ENCODE measurements at regions not wholly inside any gene's neighbourhood (a gene's known extent, or its start where the extent isn't known, plus 50 kb on each side); places are given as distances from the start of the nearest gene placed in this dataset.

- DNase-seq: no peak
- Mint-ChIP-seq H3K27ac (no peak overlapping the region), H3K9me3 (no peaks in the 10 kb centered on the region), H3K4me1 (ENCODE audit: low read depth) (no peaks in the 10 kb centered on the region), H3K4me3 (no peak overlapping the region), H3K36me3 (ENCODE audit: low read depth) (no peaks in the 10 kb centered on the region), H3K27me3 (ENCODE audit: low read depth) (peaks cover 15% of the 10 kb centered on the region)
- CTCF ChIA-PET: no interaction called here
- intact Hi-C loops (cut with micrococcal nuclease): no loop called here
Observed at GRCh38 chr20:54372313-54372712, 103.1 kb upstream of the DOK5 start.

- intact Hi-C loops (cut with micrococcal nuclease): no loop called here
- H3K27ac Mint-ChIP-seq: no peak overlapping the region
Observed at GRCh38 chr20:54377992-54378773, 97.2 kb upstream of the DOK5 start.

DNA sequence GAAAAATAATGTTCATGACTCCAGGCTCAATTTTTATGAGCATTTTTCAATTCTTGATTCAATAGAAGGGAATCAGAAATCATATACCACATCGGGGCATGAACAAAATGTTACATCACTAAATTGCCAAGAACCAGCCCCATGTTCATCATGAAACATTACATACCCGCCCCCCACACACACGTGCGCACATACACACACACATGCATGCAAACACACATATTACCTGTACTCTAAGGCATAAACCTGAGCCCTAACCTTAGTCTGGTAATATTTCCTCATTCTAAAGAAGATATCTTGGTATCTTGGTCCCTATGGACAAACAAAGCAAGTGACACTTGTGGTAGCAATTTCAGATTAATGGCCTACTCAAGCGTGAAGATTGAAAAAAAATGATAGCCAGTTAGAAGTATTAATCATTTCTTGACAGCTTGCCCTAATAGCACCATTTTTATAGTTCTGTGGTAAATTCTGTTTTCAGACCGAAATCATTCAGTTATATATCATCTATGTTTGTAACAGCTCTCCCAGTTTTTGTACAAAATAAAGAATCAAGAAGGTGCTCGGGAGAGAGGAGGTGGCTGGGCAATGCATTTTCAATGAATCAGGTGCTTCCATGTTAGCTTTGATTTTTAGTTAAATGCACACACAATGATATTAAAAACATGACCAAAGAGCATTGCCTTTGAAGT is 95.4 kb upstream of the DOK5 start:
- Mint-ChIP-seq H3K4me1 (ENCODE audit: low read depth) (no peaks in the 10 kb centered on the region), H3K27me3 (ENCODE audit: low read depth) (peaks cover 40% of the 10 kb centered on the region), H3K27ac (no peak overlapping the region), H3K4me3 (no peak overlapping the region), H3K36me3 (ENCODE audit: low read depth) (peaks cover 4% of the 10 kb centered on the region), H3K9me3 (no peaks in the 10 kb centered on the region)
- intact Hi-C loops (cut with micrococcal nuclease): no loop called here
- DNase-seq: no peak
- CTCF ChIA-PET: interaction anchor here (0.7 kb wide), 1 partner anchor 103 kb away, joined by 3 read pairs; no protein-coding TSS in a partner anchor

More at GRCh38 chr20:54377992-54378773, 97.2 kb upstream of the DOK5 start:
- no peaks in the 10 kb centered on the region for H3K4me1 Mint-ChIP-seq (ENCODE audit: low read depth)
- no peaks in the 10 kb centered on the region for H3K36me3 Mint-ChIP-seq (ENCODE audit: low read depth)
- H3K4me3 Mint-ChIP-seq: no peak overlapping the region
- H3K27me3 Mint-ChIP-seq (ENCODE audit: low read depth): peaks cover 28% of the 10 kb centered on the region
- H3K9me3 Mint-ChIP-seq: no peaks in the 10 kb centered on the region
- no peak for DNase-seq
- CTCF ChIA-PET: interaction anchor here (0.6 to 1.3 kb wide), 3 partner anchors 9 to 227 kb away, joined by 3 read pairs; no protein-coding TSS in a partner anchor

DNA sequence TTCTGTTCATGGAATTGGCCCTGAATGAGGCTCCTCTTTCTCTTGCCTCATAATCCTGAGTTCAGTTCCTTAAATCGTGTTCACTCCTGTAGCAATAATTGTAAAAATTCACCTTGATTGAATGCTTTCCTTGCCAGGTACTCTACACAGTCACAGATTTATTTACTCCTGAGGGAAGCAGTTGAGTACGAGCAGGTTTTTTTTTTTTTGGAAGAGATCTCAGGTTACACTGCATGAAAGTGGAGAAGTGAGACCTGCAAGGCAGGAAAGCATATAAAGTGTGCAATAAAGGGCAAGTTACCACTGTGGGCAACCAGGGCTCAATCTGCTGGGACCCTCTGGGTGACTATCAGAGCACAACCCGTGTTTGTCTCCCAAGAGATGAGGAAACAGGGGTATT is 93.0 kb upstream of the DOK5 start:
- Mint-ChIP-seq H3K36me3 (ENCODE audit: low read depth) (peaks cover 4% of the 10 kb centered on the region), H3K9me3 (no peaks in the 10 kb centered on the region), H3K4me1 (ENCODE audit: low read depth) (no peaks in the 10 kb centered on the region), H3K4me3 (no peak overlapping the region), H3K27ac (no peak overlapping the region), H3K27me3 (ENCODE audit: low read depth) (peaks cover 43% of the 10 kb centered on the region)
- intact Hi-C loops (cut with micrococcal nuclease): no loop called here
- no peak for DNase-seq
- CTCF ChIA-PET: no interaction called here

DNA sequence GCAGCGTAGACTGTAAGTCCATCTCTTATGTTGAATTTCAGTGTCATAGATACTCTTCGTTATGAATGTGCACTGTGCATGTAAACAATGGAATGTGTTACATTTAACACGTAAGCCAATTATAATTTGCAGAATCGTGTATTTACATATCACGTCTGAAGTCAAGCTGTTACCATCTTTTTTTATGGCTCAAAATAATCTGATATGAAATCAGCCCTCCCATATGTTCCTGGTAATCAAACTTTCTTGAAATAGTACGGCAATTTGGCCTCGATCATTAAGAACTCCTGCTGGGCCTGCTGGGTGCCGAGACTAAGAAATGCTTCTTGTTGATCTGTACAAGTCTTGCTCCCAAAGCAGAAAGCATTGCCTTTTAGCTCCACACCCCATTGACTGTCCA is 89.6 kb upstream of the DOK5 start:
- peaks cover 36% of the 10 kb centered on the region for H3K27me3 Mint-ChIP-seq (ENCODE audit: low read depth)
- H3K4me3 Mint-ChIP-seq: no peak overlapping the region
- H3K36me3 Mint-ChIP-seq (ENCODE audit: low read depth): peaks cover 4% of the 10 kb centered on the region
- no peaks in the 10 kb centered on the region for H3K4me1 Mint-ChIP-seq (ENCODE audit: low read depth)
- intact Hi-C loops (cut with micrococcal nuclease): no loop called here
- no peak for DNase-seq
- no peaks in the 10 kb centered on the region for H3K9me3 Mint-ChIP-seq
- H3K27ac Mint-ChIP-seq: no peak overlapping the region
- CTCF ChIA-PET: no interaction called here

DNA sequence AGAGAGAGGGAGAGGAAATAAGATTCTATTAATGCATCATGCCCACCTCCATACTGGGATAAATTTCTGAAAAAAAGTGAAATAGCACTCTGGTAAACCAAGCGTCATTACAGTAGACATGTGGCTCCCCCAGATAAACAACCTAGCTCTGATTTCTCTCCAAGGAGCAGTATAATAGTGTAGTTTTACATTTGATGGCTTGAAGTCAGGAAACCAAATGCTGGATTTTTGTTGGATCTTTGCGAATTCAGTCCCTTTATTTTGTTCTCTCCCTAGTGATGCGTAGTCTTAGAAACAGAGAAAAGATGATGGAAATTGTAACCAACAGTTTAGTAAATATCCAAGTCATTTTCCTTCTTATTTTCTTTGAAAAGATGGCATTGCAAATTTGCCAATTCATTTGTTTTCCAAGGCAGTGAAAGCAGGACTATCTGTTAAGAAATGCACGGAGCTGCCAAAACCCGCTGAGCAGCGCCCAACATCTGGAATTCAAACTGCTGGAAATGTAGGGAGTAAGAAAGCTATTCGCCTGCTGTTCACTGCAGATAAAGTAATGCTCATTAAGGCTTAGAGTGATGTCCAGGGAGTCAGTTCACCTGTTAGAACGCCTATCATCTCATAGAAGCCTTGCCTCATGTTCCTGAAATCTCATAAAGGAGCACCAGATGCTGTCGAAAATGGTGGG is 85.7 kb upstream of the DOK5 start:
- CTCF ChIA-PET: interaction anchor here (0.6 to 0.7 kb wide), 3 partner anchors 167 to 287 kb away, joined by 3 to 4 read pairs (median 3); no protein-coding TSS in a partner anchor
- Mint-ChIP-seq H3K9me3 (no peaks in the 10 kb centered on the region), H3K27ac (no peak overlapping the region), H3K4me3 (no peak overlapping the region), H3K4me1 (ENCODE audit: low read depth) (no peaks in the 10 kb centered on the region), H3K27me3 (ENCODE audit: low read depth) (peaks cover 11% of the 10 kb centered on the region), H3K36me3 (ENCODE audit: low read depth) (no peaks in the 10 kb centered on the region)
- intact Hi-C loops (cut with micrococcal nuclease): no loop called here
- no peak for DNase-seq

DNA sequence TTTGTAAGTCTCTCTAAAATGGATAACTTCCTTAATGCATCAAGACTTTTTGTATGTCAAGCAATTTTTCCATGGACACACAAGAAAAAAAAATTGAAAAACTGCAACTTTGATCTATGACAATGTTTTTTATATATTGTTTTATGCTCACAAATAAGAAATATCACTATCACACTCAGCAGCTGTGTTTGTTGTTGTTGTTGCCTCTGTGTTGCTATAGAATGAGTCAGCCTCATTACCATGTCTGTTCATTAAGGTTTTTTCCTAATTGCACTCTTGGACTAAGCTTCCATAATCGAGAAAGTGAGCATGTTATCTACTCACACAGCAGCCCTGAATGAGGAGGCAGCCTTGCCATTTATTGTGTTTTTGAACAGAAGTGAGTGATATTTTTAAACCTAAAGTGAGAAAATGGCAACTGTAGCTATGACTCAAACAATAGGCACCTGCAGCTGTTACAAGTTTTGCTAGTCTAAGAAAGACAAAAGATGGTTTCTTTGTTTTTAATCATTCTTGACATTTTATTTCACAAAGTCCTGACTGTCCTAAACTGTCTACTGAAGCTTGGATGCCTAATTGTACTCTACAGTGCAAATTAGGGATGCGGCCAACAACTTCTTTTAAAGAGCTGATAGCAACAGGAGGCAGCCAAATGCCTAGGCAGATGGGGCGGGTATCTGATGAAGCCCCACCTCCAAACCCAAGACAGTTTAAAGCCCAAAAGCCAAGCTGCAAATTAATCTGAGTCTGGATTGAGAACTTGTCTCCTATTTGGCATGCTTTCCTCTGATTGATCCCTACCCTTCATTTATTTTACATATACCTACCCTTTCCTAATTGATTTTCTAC is 77.9 kb upstream of the DOK5 start:
- intact Hi-C loops (cut with micrococcal nuclease): no loop called here
- H3K4me3 Mint-ChIP-seq: no peak overlapping the region
- CTCF ChIA-PET: no interaction called here
- peaks cover 2% of the 10 kb centered on the region for H3K36me3 Mint-ChIP-seq (ENCODE audit: low read depth)
- DNase-seq: no peak
- H3K27ac Mint-ChIP-seq: no peak overlapping the region
- H3K4me1 Mint-ChIP-seq (ENCODE audit: low read depth): no peaks in the 10 kb centered on the region
- peaks cover 19% of the 10 kb centered on the region for H3K27me3 Mint-ChIP-seq (ENCODE audit: low read depth)
- peaks cover 2% of the 10 kb centered on the region for H3K9me3 Mint-ChIP-seq

DNA sequence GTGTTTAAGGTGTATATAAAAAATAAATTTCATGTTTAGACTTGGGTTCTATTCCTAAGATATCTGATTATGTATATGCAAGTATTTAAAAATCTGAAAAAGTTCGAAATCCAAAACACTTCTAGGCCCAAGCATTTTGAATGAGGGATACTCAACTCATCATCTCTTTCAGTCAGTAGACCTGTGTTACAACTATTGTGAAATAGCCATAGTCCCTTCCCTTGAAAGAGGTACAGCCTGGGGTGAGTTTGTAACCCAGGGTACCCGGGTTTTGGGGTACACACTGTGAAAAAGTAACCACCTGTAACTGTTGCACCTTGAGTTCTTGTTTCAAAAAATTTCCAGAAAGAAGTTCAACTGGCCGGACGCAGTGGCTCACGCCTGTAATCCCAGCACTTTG is 76.6 kb upstream of the DOK5 start:
- Mint-ChIP-seq H3K27me3 (ENCODE audit: low read depth) (peaks cover 24% of the 10 kb centered on the region), H3K4me3 (no peak overlapping the region), H3K36me3 (ENCODE audit: low read depth) (peaks cover 2% of the 10 kb centered on the region), H3K9me3 (peaks cover 2% of the 10 kb centered on the region), H3K4me1 (ENCODE audit: low read depth) (no peaks in the 10 kb centered on the region), H3K27ac (no peak overlapping the region)
- DNase-seq: no peak
- intact Hi-C loops (cut with micrococcal nuclease): no loop called here
- CTCF ChIA-PET: no interaction called here

DNA sequence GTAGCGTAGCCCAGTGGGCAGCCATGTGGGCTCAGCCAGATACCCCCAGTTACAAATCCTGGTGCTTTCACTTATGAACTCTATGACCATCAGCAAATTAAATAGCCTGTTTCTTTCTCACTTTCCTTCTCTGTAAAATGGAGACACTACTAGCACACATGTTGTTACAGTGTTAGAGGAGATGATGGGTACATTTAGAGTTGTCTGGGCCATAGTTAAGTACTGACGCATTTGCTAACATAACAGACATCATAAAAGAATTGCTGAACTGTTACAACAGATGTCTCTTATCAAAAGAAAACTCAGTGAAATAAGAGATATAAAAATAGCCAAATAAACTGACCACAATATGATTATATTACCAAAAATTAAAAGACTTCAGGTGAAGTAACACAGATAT is 69.9 kb upstream of the DOK5 start:
- Mint-ChIP-seq H3K27me3 (ENCODE audit: low read depth) (peaks cover 33% of the 10 kb centered on the region), H3K9me3 (no peaks in the 10 kb centered on the region), H3K4me3 (no peak overlapping the region), H3K4me1 (ENCODE audit: low read depth) (no peaks in the 10 kb centered on the region), H3K36me3 (ENCODE audit: low read depth) (no peaks in the 10 kb centered on the region), H3K27ac (no peak overlapping the region)
- no peak for DNase-seq
- intact Hi-C loops (cut with micrococcal nuclease): no loop called here
- CTCF ChIA-PET: no interaction called here

DNA sequence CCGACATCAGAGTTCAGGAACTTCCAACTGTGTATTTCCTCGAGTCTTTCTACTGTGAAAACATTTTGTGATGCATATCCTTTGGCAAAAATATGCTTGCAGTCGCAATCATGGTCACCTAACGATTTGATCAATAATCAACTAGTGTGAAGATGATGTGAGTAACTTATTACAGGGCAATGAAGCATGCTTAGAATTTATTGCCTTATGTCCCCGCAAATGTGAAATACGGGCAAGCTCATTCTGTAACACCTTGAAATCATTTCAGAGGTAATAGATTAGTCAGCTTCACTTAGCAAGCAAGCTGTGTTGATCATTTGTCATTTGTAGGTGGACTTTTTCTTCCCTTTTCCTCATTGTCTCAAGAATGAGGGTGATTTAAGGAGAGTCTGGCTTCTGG is 67.9 kb upstream of the DOK5 start:
- H3K27me3 Mint-ChIP-seq (ENCODE audit: low read depth): peaks cover 39% of the 10 kb centered on the region

GRCh38 chr20:54415967-54416366 is 59.4 kb upstream of the DOK5 start:
- Mint-ChIP-seq H3K4me1 (ENCODE audit: low read depth) (no peaks in the 10 kb centered on the region), H3K36me3 (ENCODE audit: low read depth) (no peaks in the 10 kb centered on the region), H3K27ac (no peak overlapping the region), H3K4me3 (no peak overlapping the region), H3K9me3 (no peaks in the 10 kb centered on the region), H3K27me3 (ENCODE audit: low read depth) (peaks cover 24% of the 10 kb centered on the region)
- CTCF ChIA-PET: no interaction called here
- intact Hi-C loops (cut with micrococcal nuclease): no loop called here
- no peak for DNase-seq

More for the DNA sequence above, 67.9 kb upstream of the DOK5 start:
- H3K36me3 Mint-ChIP-seq (ENCODE audit: low read depth): no peaks in the 10 kb centered on the region
- CTCF ChIA-PET: no interaction called here
- no peaks in the 10 kb centered on the region for H3K9me3 Mint-ChIP-seq
- no peaks in the 10 kb centered on the region for H3K4me1 Mint-ChIP-seq (ENCODE audit: low read depth)
- intact Hi-C loops (cut with micrococcal nuclease): no loop called here
- H3K4me3 Mint-ChIP-seq: no peak overlapping the region
- H3K27ac Mint-ChIP-seq: no peak overlapping the region
- no peak for DNase-seq

GRCh38 chr20:54416770-54417169 is 58.6 kb upstream of the DOK5 start:
- H3K4me1 Mint-ChIP-seq (ENCODE audit: low read depth): no peaks in the 10 kb centered on the region
- DNase-seq: no peak
- CTCF ChIA-PET: no interaction called here

More at GRCh38 chr20:54416770-54417169, 58.6 kb upstream of the DOK5 start:
- intact Hi-C loops (cut with micrococcal nuclease): no loop called here
- peaks cover 22% of the 10 kb centered on the region for H3K27me3 Mint-ChIP-seq (ENCODE audit: low read depth)
- no peaks in the 10 kb centered on the region for H3K9me3 Mint-ChIP-seq
- no peaks in the 10 kb centered on the region for H3K36me3 Mint-ChIP-seq (ENCODE audit: low read depth)
- no peak overlapping the region for H3K4me3 Mint-ChIP-seq
- H3K27ac Mint-ChIP-seq: no peak overlapping the region
